Hippocampal formation (tissue), 2 donors: ENCODE measurements at regions not wholly inside any gene's neighbourhood (a gene's known extent, or its start where the extent isn't known, plus 50 kb on each side); places are given as distances from the start of the nearest gene placed in this dataset.

Experiments used
- DNase-seq, 2 donors: peaks; one replicate each; lab custom pipeline; 2025; lab: John Stamatoyannopoulos, UW

- no peak for DNase-seq
These were observed 51.7 kb upstream of the HES1 start for GRCh38 chr3:194084284-194084683.
